Epithelial cell of proximal tubule (primary cell): ENCODE measurements at regions not wholly inside any gene's neighbourhood (a gene's known extent, or its start where the extent isn't known, plus 50 kb on each side); places are given as distances from the start of the nearest gene placed in this dataset.
A peak's percentile ranks its signal among the peaks of the same experiment; 100 is the strongest.

Source experiments
- DNase-seq: peaks from one replicate; pipeline ENCODE4 v3.0.0-alpha.2; 2011; ENCODE audit warnings: low read depth
- H3K4me3 ChIP-seq: 2 replicates; pipeline ENCODE4 v1.5.1; 2011; ENCODE audit warnings: low read depth, mild to moderate bottlenecking, low read length
- CTCF ChIP-seq: conservative IDR thresholded peaks from 2 replicates; pipeline ENCODE4 v1.5.1; 2012; ENCODE audit warnings: low read depth, mild to moderate bottlenecking, low read length

GRCh38 chr9:16154521-16155078, 601.8 kb downstream of the CCDC171 start:
- DNase-seq: no peak
- TF ChIP-seq CTCF: peak; percentile 62
- peak overlapping the region; percentile 40 for H3K4me3 ChIP-seq

- TF ChIP-seq CTCF: no peak
- DNase-seq: no peak
- no peak overlapping the region for H3K4me3 ChIP-seq
Measured at GRCh38 chr9:16155878-16156277, 603.0 kb downstream of the CCDC171 start.

- TF ChIP-seq CTCF: no peak
- H3K4me3 ChIP-seq: no peak overlapping the region
- no peak for DNase-seq
Measured at GRCh38 chr9:16157216-16157615, 604.4 kb downstream of the CCDC171 start.

GRCh38 chr9:16157651-16158050, 604.8 kb downstream of the CCDC171 start:
- H3K4me3 ChIP-seq: no peak overlapping the region
- TF ChIP-seq CTCF: no peak
- no peak for DNase-seq

GRCh38 chr9:16158093-16158492, 605.2 kb downstream of the CCDC171 start:
- TF ChIP-seq CTCF: no peak
- no peak overlapping the region for H3K4me3 ChIP-seq
- no peak for DNase-seq

- no peak for TF ChIP-seq CTCF
- no peak for DNase-seq
- no peak overlapping the region for H3K4me3 ChIP-seq
Measured at GRCh38 chr9:16161483-16161882, 608.6 kb downstream of the CCDC171 start.

- DNase-seq: no peak
- TF ChIP-seq CTCF: no peak
- no peak overlapping the region for H3K4me3 ChIP-seq
Measured at GRCh38 chr9:16170119-16170518, 617.3 kb downstream of the CCDC171 start.
